Kidney (tissue), 13 donors: ENCODE measurements at regions not wholly inside any gene's neighbourhood (a gene's known extent, or its start where the extent isn't known, plus 50 kb on each side); places are given as distances from the start of the nearest gene placed in this dataset.

Experiments
- DNase-seq, 5 donors: peaks; one replicate each; pipeline ENCODE4 v3.0.0-alpha.2; 2013 to 2020
- FAIRE-seq: peaks from 2 replicates; lab custom pipeline; 2012; peaks lifted over from hg19 to GRCh38; lab: Jason Lieb, UNC
- H3K27ac ChIP-seq, 2 donors: one replicate each; pipeline ENCODE4 v1.7.0; 2013; ENCODE audit warnings: low read depth in 2 of 2, low read length in 2 of 2, inconsistent platforms in 1 of 2
- H3K27me3 ChIP-seq: one replicate; pipeline ENCODE4 v1.7.1; 2013; ENCODE audit warnings: low read length, inconsistent platforms; ENCODE audit not compliant: control insufficient read depth, insufficient read depth
- H3K36me3 ChIP-seq, 3 donors: one replicate each; pipeline versions ENCODE4 v1.7.0 to v1.7.1; 2013; ENCODE audit warnings: low read length in 3 of 3, control low read depth in 1 of 3, inconsistent platforms in 1 of 3; ENCODE audit not compliant: insufficient read depth in 3 of 3, control insufficient read depth in 2 of 3
- H3K4me1 ChIP-seq, 3 donors: one replicate each; pipeline versions ENCODE4 v1.7.0 to v1.7.1; 2013; ENCODE audit warnings: low read length in 3 of 3, inconsistent platforms in 1 of 3, low read depth in 1 of 3; ENCODE audit not compliant: control insufficient read depth in 2 of 3, insufficient read depth in 2 of 3
- H3K4me3 ChIP-seq, 3 donors: one replicate each; pipeline versions ENCODE4 v1.7.0 to v1.8.1; 2013; ENCODE audit warnings: low read length in 3 of 3, control low read depth in 1 of 3, inconsistent platforms in 1 of 3
- H3K9ac ChIP-seq, 3 donors: one replicate each; pipeline versions ENCODE4 v1.7.0 to v1.7.1; 2013; ENCODE audit warnings: low read length in 3 of 3, control low read depth in 1 of 3, inconsistent platforms in 1 of 3
- H3K9me3 ChIP-seq, 3 donors: one replicate each; pipeline versions ENCODE4 v1.7.0 to v1.7.1; 2013; ENCODE audit warnings: low read length in 3 of 3, control low read depth in 1 of 3, inconsistent platforms in 1 of 3; ENCODE audit not compliant: control insufficient read depth in 2 of 3, insufficient read depth in 1 of 3
- intact Hi-C: fragments of 100-400 bp; cut with DNase I; formaldehyde crosslinking; loops from one replicate; pipeline ENCODE4 v1.11.1; 2022
- TF ChIP-seq, protein P1 (sequence below): IDR thresholded peaks from 3 replicates; pipeline ENCODE4 v1.5.1; 2012; ENCODE audit warnings: mild to moderate bottlenecking, moderate library complexity, borderline replicate concordance; ENCODE audit not compliant: insufficient read depth; ENCODE audit errors: extremely low read depth
- donor health status: control.
- donor health status: control.
- donor health status: control.
- donor health status: control.
- donor health status: control.
- donor health status: DM: yes; HTN: yes; CAD: no.
- donor health status: Normal renal cell carcinoma (clear cell type).

DNA sequence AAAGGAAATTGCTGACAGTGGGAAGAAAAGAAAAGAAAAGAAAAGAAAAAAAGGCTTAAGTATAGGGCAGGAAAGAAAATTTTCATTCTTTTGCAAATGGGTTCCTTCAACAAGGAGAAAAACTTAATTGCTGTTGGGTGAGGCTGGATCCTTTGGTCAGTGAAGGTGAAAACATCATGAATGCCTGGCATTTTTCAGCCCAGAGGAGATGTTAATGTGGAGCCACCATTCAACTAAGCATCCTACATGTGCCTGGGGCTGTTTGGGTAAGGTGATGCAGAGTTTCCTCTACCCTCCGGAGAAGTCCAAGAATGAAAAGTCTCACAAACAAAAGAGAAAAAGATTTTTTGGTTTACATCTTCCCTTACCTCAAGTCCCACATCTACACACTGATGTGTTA, 1032.2 kb upstream of the TSPY4 start:
- TF ChIP-seq, protein P1, sequence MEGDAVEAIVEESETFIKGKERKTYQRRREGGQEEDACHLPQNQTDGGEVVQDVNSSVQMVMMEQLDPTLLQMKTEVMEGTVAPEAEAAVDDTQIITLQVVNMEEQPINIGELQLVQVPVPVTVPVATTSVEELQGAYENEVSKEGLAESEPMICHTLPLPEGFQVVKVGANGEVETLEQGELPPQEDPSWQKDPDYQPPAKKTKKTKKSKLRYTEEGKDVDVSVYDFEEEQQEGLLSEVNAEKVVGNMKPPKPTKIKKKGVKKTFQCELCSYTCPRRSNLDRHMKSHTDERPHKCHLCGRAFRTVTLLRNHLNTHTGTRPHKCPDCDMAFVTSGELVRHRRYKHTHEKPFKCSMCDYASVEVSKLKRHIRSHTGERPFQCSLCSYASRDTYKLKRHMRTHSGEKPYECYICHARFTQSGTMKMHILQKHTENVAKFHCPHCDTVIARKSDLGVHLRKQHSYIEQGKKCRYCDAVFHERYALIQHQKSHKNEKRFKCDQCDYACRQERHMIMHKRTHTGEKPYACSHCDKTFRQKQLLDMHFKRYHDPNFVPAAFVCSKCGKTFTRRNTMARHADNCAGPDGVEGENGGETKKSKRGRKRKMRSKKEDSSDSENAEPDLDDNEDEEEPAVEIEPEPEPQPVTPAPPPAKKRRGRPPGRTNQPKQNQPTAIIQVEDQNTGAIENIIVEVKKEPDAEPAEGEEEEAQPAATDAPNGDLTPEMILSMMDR, result no peak
- DNase-seq (no peak), FAIRE-seq (no peak)
- Histone ChIP-seq H3K4me1 (no peaks in the 10 kb centered on the region), H3K36me3 (no peaks in the 10 kb centered on the region), H3K27me3 (no peaks in the 10 kb centered on the region), H3K27ac (no peak overlapping the region), H3K9me3 (no peaks in the 10 kb centered on the region), H3K9ac (no peak overlapping the region), H3K4me3 (no peak overlapping the region)
- intact Hi-C loops, result no loop called here

DNA sequence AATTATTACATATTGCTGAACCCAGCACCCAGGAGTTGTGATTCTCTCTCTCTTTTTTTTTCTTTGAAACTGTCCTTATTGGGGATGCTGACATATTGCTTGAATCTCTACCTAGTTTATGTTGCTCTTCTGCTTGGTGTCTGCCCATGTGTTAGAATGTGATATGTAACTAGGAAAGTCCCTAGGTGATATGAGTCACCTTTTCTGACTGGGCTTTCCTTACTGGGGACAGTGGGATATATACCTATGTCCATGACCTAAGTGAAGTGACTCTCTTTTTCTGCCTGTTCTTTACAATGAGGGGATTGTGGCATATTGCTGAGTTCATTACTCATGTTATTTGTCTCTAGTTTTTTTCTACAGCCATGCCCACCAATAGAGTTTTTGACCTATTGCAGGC, 1013.2 kb upstream of the TSPY4 start:
- Histone ChIP-seq H3K27ac (no peak overlapping the region), H3K36me3 (no peaks in the 10 kb centered on the region), H3K4me1 (no peaks in the 10 kb centered on the region), H3K27me3 (no peaks in the 10 kb centered on the region), H3K4me3 (no peak overlapping the region), H3K9me3 (no peaks in the 10 kb centered on the region), H3K9ac (no peak overlapping the region)
- DNase-seq (no peak), FAIRE-seq (no peak)
- TF ChIP-seq, protein P1, result no peak
- intact Hi-C loops, result no loop called here

DNA sequence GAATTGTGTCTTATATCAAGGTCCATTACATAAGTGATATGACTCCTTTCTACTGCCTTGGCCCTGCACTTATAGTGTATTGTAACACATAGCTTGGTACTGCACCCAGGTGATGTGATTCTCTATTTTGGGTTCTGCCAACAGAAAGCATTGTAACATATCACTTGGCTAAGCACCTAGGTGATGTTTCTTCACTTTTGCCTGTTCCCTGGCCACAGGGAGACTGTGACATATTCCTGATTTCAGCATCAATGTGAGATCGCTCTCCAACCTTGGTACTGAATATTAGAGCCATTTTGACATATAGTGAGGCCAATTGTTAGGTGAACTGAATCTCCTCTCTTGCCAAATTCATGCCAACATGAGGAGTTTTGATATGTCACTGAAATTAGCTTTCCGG, 1010.3 kb upstream of the TSPY4 start:
- Histone ChIP-seq H3K9me3 (no peaks in the 10 kb centered on the region), H3K27ac (no peak overlapping the region), H3K9ac (no peak overlapping the region), H3K4me1 (no peaks in the 10 kb centered on the region), H3K27me3 (no peaks in the 10 kb centered on the region), H3K4me3 (no peak overlapping the region), H3K36me3 (no peaks in the 10 kb centered on the region)
- FAIRE-seq, result no peak
- DNase-seq, result no peak
- TF ChIP-seq, protein P1, result no peak
- intact Hi-C loops, result no loop called here

DNA sequence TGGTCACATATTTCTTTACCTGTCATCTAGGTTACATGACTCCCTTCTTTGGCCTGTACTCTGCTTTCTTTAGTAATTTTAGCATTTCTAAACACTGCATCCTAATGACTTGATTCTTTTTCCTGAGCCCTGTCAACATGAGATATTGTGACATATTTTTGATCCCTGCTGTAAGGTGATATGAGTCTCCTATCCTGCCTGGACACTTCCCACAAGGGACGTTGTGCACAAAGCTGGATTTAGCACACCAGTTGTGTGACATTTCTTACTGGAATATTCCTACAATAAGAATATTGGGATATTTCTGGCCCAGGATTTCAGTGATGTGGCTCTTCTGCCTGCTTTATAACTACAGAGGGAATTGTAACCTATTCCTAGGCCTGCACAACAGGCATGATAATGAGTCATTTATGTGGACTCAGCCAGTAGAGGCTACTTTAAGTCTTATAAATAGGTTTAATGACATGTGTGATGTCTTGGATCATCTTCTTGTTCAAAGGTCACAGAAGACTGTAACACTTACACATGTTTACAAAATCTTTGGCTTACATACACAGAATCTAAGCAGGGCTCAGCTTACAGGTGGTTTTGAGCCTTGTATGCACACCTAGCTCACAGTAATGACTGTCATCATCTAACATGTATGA, 1009.4 kb upstream of the TSPY4 start:
- Histone ChIP-seq H3K36me3 (no peaks in the 10 kb centered on the region), H3K27ac (no peak overlapping the region), H3K27me3 (no peaks in the 10 kb centered on the region), H3K9ac (no peak overlapping the region), H3K4me1 (no peaks in the 10 kb centered on the region), H3K4me3 (no peak overlapping the region), H3K9me3 (no peaks in the 10 kb centered on the region)
- TF ChIP-seq, protein P1, result no peak
- no peak for FAIRE-seq
- intact Hi-C loops, result no loop called here
- DNase-seq, result no peak
